Brain microvascular endothelial cell (primary cell): ENCODE measurements at regions not wholly inside any gene's neighbourhood (a gene's known extent, or its start where the extent isn't known, plus 50 kb on each side); places are given as distances from the start of the nearest gene placed in this dataset.

Source experiments
- DNase-seq: peaks from one replicate; pipeline ENCODE4 v3.0.0-alpha.2; 2020
- H3K27ac ChIP-seq: fragments of 250-450 bp; sonication (Bioruptor Pico); 2 replicates; pipeline ENCODE4 v1.5.1; 2020; ENCODE audit warnings: mild to moderate bottlenecking, moderate library complexity
- H3K27me3 ChIP-seq: fragments of 250-450 bp; sonication (Bioruptor Pico); replicated peaks from 2 replicates; pipeline ENCODE4 v1.5.1; 2020; ENCODE audit warnings: mild to moderate bottlenecking
- H3K36me3 ChIP-seq: fragments of 250-450 bp; sonication (Bioruptor Pico); replicated peaks from 2 replicates; pipeline ENCODE4 v1.5.1; 2020; ENCODE audit warnings: mild to moderate bottlenecking
- H3K4me3 ChIP-seq: 2 replicates; pipeline ENCODE4 v1.5.1; 2011; ENCODE audit warnings: low read depth, mild to moderate bottlenecking, control low read depth, low read length, moderate library complexity
- CTCF ChIP-seq: IDR thresholded peaks from 2 replicates; pipeline ENCODE4 v1.5.1; 2011; ENCODE audit warnings: low read depth, mild to moderate bottlenecking, moderate library complexity, low read length, control low read depth, inconsistent platforms; ENCODE audit errors: missing control alignments
- in situ Hi-C: cut with HindIII; loops from 2 replicates; pipeline ENCODE4 v1.10.0; 2017; ENCODE audit warnings: low sequenced_read_pairs, low pct_ligation_motif_present

DNA sequence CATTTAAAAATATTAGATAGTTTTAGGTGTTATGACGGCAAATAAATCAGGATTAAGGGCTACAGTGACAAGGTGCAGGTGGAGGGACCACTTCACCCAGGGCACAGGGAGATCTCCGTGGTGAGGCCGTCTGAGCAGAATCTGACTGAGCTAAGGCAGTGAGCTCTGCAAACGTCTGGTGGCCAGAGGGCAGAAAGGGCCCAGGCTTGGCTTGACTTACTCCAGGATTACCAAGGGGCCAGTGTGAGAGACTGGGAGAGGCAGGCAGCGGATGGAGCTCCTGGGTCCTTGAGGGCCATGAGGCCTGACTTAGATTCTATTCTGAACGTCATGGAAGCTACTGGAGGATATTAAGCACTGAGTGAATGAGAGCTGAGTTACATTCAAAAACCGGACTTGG lies 125.9 kb upstream of the B3GAT1 start:
- Histone ChIP-seq H3K36me3 (no peaks in the 10 kb centered on the region), H3K4me3 (no peak overlapping the region), H3K27ac (no peak overlapping the region), H3K27me3 (no peaks in the 10 kb centered on the region)
- in situ Hi-C loops = no loop called here
- no peak for TF ChIP-seq CTCF
- no peak for DNase-seq

DNA sequence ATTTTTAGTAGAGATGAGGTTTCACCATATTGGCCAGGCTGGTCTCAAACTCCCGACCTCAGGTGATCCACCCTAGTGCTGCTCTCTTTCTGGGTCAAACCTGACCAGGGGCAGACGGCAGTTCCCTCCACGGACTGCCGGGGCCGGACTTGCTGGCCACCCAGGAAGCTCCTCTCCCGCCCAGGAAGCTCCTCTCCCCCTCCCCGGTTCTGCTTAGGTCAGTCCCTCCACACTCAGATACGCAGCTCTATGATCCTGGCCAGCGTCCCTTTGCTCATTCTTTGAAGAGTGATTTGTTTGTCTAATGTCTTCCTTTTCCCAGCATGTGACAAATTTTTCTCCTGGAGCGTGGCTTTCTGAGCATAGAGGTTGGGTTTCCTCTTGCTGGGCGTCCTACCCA lies 125.3 kb upstream of the B3GAT1 start:
- TF ChIP-seq CTCF = no peak
- no peak for DNase-seq
- in situ Hi-C loops = no loop called here
- H3K4me3 ChIP-seq = no peak overlapping the region
- H3K27me3 ChIP-seq = no peaks in the 10 kb centered on the region
- H3K36me3 ChIP-seq = no peaks in the 10 kb centered on the region
- no peak overlapping the region for H3K27ac ChIP-seq

DNA sequence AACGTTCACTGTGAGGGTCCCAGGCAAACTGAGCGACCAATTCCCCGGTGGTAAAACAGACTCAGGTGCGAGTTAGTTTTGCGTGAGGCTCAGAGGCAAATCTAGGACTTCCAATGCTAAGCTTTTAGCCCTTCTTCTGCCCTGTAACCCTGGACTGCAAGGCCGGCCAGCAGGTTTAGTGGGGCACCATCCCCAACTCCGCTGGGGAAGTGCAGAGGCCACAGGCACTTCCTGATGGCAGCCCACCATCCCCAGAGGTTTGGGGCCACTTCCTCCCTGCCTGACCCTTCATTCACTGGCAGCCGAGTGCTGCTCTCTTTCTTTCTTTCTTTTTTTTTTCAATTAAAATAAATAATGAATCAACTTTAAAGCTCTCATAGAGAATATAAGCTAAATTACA lies 124.6 kb upstream of the B3GAT1 start:
- in situ Hi-C loops = no loop called here
- TF ChIP-seq CTCF = no peak
- Histone ChIP-seq H3K36me3 (no peaks in the 10 kb centered on the region), H3K27ac (no peak overlapping the region), H3K27me3 (no peaks in the 10 kb centered on the region), H3K4me3 (no peak overlapping the region)
- DNase-seq = no peak

- Histone ChIP-seq H3K36me3 (no peaks in the 10 kb centered on the region), H3K4me3 (no peak overlapping the region), H3K27ac (no peak overlapping the region), H3K27me3 (no peaks in the 10 kb centered on the region)
- TF ChIP-seq CTCF = no peak
- no peak for DNase-seq
- in situ Hi-C loops = no loop called here
Observed at GRCh38 chr11:134536219-134536618, 124.2 kb upstream of the B3GAT1 start.

GRCh38 chr11:134535029-134536025 lies 123.3 kb upstream of the B3GAT1 start:
- no peak overlapping the region for H3K27ac ChIP-seq
- in situ Hi-C loops = no loop called here
- H3K4me3 ChIP-seq = no peak overlapping the region
- H3K27me3 ChIP-seq = no peaks in the 10 kb centered on the region
- H3K36me3 ChIP-seq = no peaks in the 10 kb centered on the region
- TF ChIP-seq CTCF = no peak
- no peak for DNase-seq

DNA sequence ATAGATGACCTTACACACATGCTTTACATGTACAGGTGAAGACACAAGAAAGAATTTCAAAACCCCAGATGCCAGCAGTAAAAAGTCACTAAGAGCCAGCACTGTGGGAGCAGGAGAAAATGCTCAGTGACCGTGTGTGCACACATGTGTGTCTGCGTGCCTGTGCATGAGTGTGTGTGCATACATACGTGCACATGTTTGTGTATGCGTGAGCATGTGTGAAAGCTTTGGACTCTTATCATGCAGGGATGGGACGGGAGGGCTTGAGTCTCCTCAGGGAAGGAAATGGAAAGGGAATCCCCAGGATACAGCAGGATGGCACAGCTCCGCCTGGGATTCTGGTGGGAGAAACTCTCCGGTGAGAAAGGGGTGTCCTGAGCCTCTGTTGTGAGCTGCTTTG lies 121.5 kb upstream of the B3GAT1 start:
- DNase-seq = no peak
- in situ Hi-C loops = no loop called here
- no peak overlapping the region for H3K4me3 ChIP-seq
- H3K27me3 ChIP-seq = no peaks in the 10 kb centered on the region
- H3K27ac ChIP-seq = no peak overlapping the region
- TF ChIP-seq CTCF = no peak
- H3K36me3 ChIP-seq = no peaks in the 10 kb centered on the region
